NCI-H2081 treated with DMSO at 0.1 percent for 48 hours (cell line): ENCODE measurements at regions not wholly inside any gene's neighbourhood (a gene's known extent, or its start where the extent isn't known, plus 50 kb on each side); places are given as distances from the start of the nearest gene placed in this dataset.
"Not testable (repeated sequence)": the region's sequence is repeated elsewhere in the genome, so short reads cannot be mapped to it uniquely, and the experiment has no call there.

ENCODE experiments used
- DNase-seq: peaks from one replicate; lab custom pipeline; 2025; lab: John Stamatoyannopoulos, UW

- no peak for DNase-seq
These were observed 231.3 kb upstream of the NPY start for GRCh38 chr7:24052572-24053260.

DNA sequence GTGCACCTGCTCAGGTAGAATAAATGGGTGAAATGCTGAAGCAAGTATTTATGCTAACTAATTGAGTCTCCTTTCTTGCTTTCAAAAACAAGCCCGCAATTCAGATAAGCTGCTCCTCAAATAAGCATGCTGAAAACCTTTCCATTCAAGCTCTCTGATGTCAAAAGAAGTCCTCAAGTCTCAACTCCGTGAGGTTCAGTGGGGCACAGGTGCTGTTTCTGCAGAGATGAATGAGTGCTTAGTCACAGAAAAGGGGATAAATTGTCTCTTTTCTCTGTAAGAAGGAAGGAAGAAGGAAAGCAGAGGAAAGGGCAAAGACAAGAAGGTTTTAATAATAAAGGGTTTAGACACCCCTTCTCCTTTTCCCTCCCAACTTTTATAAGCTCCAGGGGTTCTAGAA is 229.8 kb upstream of the NPY start:
- no peak for DNase-seq

DNA sequence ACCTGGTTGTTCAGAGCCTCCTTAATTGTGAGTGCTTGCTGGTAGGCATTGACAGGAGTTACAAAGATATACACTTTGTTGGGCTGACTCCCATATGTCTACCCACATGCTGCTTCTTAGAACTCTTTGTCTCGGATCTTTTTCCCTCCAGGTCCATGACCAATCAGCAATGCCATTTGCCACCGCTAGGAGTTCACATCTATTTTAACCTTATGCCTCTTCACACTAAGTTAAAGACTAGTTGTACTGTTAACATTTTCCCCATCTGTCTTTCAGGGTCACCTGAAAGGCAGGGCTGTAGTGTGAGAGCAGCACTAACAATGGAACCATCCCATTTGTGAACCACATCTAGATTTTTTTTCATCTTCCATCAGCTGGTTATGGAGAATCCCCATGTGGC is 226.7 kb upstream of the NPY start:
- DNase-seq = no peak

- DNase-seq = no peak
These were observed 225.0 kb upstream of the NPY start for GRCh38 chr7:24058953-24059352.

GRCh38 chr7:24059775-24060174 is 224.2 kb upstream of the NPY start:
- DNase-seq = no peak

- DNase-seq = no peak
These were observed 220.3 kb upstream of the NPY start for GRCh38 chr7:24063721-24064120.

DNA sequence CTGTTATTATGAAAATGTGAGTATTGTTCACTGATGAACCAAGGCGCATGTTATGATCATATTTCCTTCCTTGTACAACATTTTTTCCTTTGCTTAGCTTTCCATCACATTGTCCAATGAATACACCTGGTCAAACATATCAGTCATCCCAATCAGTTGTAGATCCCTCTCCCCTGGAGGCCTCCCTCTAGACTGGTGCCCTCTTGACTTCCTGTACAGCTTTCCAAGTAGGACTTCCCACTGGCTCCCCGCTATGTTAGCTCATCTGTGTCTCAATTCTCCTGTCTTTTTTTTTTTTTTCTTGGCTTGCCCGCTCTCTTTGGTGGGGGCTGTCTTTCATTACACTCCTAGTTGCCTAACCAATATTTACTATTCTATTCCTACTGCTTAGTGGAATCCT is 214.2 kb upstream of the NPY start:
- DNase-seq = peak; percentile 7

DNA sequence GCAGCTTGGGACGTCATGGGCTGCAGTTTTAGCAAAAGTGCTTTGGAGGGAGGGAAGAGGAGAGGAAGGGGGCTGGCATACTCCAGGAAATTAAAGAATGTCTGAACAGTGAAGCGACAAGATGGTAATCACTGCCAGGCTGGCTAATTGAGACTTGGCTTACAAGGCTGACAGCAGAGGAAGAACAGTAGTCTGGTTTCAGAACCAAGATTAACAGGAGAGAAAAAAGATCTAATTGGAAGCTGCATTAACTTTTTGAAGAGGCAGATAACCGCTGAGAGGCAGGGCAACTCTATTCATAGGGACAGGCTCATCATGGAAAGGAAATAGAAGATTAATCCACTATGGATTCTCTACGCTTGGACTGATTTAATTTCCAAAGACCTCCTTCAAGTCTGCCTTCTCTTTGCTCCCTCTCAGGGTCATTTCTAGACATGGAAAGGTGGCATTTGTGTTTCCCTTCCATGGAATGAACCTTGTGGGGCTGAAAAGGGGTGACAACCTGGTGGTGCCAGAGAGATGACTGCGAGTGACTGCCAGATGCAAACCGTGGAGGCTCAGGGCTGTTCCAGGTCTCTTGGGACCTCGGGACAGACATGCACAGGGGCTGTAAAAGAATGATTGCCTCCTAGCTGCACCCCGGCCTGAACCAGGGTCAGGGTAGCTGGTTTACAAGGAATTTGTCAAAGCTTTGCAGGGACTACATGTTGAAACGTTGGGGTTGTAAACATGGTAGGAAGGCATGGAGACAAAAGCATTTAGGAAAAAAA is 210.2 kb upstream of the NPY start:
- DNase-seq = no peak

- no peak for DNase-seq
These were observed 208.6 kb upstream of the NPY start for GRCh38 chr7:24075426-24075810.

- no peak for DNase-seq
These were observed 201.2 kb upstream of the NPY start for GRCh38 chr7:24082826-24083225.

GRCh38 chr7:24102988-24103387 is 181.0 kb upstream of the NPY start:
- no peak for DNase-seq

DNA sequence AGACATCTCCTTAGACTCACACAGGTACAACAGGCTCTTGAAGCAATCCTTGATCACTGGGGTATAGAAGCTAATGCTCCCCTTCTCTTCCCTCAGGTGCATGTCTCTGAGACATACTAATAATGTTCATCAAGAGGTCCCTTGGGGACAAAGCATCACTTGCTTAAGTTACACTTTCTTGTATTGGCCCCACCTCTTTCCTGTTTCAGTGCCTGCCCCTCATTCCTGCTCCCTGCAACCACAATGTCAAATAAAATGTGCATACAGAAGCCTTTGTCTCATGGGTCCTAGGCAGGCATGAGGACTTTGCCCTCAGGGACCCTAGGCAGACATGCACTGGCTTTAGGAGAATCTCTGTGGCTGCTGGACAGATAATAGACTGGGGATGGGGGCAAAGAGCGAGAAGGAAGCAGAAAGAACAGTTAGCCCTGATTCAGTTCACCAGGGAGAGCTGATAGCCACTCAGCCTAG is 175.0 kb upstream of the NPY start:
- DNase-seq = no peak

DNA sequence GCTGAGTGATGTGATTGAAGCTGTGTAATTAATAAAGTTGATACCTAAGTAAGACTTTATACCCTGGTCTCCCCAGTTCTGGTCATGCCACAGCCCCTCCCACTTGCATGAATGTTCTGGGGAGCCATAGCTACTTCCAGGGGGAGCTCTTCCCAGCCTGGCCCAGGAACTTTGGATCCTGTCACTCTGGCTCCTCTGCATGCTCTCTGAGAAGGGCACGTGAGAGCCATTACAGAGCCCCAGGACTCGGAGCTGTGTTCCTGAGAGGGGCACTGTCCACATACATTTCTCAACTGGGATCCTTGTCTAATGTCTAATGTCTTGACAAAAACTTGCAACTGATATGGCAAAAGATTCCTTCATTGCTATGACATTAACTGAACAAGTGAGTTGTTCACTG is 173.9 kb upstream of the NPY start:
- DNase-seq = no peak

- DNase-seq = no peak
These were observed 170.5 kb upstream of the NPY start for GRCh38 chr7:24113506-24113905.

- no peak for DNase-seq
These were observed 168.3 kb upstream of the NPY start for GRCh38 chr7:24115661-24116060.

DNA sequence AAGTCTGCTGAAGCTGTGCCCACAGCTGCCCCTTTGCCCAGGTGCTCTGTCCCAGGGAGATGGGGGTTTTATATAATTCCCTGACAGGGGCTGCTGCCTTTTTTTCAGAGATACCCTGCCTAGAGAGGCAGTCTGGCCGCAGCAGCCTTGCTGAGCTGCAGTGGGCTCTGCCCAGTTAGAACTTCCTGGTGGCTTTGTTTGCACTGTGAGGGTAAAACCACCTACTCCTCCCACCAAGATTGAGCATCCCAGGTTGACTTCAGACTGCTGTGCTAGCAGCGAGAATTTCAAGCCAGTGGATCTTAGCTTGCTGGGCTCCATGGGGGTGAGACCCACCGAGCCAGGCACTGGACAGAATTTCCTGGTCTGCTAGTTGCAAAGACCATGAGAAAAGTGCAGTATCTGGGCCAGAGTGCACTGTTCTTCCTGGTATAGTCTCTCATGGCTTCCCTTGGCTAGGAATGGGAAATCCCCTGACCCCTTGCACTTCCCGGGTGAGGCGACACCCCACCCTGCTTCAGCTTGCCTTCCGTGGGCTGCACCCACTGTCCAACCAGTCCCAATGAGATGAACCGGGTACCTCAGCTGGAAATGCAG is 166.0 kb upstream of the NPY start:
- not testable (repeated sequence) for DNase-seq

DNA sequence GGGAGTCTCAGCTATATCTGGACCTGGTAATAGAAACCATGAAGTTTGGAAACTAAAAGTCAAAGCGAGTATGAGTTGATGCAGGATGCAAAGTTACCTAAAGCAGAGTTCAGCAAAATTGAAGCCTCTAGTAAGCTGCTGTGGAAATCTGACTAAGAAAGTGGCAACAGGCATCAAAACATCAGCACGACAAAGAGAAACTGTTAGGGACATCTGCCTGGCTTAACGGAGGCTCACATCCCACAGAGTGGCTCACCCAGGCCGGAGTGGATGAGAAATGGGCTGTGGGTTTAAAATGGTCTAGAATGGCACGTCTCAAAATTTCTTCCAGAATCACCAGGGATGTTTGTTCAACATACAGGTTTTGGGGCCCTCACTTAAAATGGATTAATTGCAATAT is 164.1 kb upstream of the NPY start:
- DNase-seq = no peak

DNA sequence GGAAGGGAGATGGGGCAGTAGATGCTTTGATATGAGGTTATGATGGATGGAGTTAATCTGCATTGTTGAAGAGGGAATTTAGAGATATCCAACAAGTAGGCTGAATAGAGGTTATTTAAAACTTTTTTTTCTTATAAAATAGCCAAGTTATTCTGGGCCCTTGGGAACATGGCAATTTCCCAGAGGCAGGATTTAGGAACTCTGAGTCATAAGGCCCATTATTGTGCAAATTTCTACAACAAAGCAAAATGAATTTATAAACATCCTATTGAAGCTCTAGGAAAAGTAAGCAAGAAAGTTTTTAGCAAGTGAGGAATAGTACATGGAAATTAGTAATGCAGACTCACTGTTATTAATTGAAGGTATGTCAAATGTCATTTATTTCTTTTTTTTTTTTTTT is 160.9 kb upstream of the NPY start:
- no peak for DNase-seq

DNA sequence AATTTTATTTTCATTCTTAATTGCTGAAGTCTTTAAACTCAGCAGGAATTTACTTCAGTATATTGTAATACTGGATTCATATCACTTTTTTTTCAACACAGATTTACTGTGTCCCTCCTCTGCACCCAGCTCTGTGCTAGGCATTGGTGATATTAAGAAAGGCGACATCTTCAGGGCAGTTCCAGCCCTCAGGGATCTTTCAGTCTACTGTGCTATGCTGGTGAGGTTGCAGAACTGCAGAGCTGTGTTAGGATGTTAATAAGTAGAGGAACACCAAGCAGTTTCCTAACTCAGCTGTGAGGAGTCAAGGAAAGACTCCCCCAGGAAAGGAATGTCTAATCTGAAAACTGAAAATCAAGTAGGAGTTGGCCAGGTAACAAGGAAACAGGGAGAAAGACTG is 158.2 kb upstream of the NPY start:
- DNase-seq = no peak

- DNase-seq = no peak
These were observed 156.1 kb upstream of the NPY start for GRCh38 chr7:24127930-24128329.

DNA sequence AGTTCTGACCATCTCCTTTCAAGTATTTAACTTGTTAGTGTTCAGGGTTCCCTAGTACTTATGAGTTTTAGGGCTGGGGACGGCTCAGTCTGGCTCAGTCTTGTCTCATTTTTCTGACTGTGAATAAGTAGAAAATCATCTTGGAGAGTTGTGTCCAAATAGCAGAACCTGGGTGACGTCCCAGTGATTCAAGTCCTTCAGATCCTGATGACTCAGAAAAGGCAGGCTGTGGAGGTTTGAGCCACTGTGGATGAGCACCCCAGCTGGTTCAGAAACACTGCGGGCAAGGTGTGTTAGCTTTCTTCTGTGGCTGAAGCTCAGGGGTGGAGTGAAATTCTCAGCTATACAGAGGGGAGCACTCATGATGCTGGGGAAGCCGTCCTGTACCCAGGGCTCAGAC is 154.4 kb upstream of the NPY start:
- DNase-seq = no peak

DNA sequence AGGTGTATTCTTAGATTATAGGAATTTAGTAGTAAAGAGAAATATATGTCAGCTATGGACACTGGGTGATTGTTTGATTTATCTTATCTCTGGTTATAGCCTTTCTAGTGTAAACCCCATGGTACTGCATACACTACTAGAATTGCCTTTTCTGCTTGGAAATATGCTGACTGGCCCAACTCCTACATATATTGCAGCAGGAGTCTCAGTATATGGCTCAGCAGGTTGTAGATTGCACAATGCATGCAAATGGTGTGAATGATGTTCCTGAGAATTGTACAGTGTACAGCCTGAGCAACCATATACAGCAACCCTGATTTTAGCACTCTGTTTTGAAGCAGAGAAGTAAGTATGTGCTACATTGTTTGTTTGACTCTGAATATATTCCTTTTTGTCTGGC is 153.4 kb upstream of the NPY start:
- DNase-seq = no peak

DNA sequence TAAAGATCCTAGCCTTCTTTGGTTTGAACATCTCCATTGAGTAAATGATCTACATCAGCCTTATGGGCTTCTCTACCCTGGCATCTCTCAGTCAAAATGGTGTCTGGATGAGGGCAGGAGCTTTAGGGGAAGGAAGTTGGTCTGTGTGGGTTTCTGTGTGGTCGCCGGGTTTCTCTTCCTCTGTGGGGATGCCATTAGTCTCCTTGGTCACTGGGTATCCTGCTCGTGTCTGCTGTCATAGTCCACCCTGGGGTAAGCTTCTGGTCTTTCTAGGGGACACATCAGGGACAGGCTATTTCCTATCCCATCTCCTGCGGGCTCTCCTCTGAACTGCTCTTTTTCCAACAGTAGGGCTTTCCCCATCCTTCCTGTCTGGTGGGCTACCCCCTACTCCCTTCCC is 150.3 kb upstream of the NPY start:
- no peak for DNase-seq
